ENCODE measurements at regions not wholly inside any gene's neighbourhood (a gene's known extent, or its start where the extent isn't known, plus 50 kb on each side); places are given as distances from the start of the nearest gene placed in this dataset.

DNA sequence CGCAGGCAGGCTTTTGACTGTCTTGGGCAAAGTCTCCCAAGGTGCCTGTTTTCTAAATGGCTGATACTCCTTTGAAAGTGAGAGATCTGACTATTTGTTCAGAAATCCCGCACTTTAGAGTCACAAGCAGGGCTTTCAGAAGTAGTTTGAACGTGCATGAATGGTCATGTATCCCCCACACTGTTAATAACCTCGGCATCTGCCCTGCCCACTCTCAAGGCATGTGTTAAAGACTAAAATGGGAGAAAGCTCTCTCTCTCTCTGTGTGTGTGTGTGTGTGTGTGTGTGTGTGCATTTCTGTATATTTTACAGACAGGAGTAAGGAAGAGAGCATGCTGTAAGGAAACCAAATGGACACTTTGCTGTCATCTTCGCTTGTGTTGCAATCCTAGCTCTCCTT lies 163.7 kb downstream of the MAF start:
- H3K27ac ChIP-seq (ENCODE audit: low read depth, low read length): no peak overlapping the region
- no peaks in the 10 kb centered on the region for H3K4me1 ChIP-seq (ENCODE audit: insufficient read depth, low read length)
- H3K27me3 Mint-ChIP-seq: peaks cover 1 to 8% of the 10 kb centered on the region in 2 donors
- no peaks in the 10 kb centered on the region for H3K9me3 ChIP-seq (ENCODE audit: low read length)
- no peak overlapping the region for H3K4me3 Mint-ChIP-seq
- no peak overlapping the region for H3K27ac Mint-ChIP-seq
- no peak for DNase-seq
- H3K36me3 ChIP-seq (ENCODE audit: insufficient read depth, low read length): no peaks in the 10 kb centered on the region
- no peak overlapping the region for H3K4me3 ChIP-seq (ENCODE audit: low read length)
- POLR2A ChIA-PET: interaction anchor here (0.6 kb wide), 1 partner anchor 71 kb away, joined by 3 read pairs; no protein-coding TSS in a partner anchor
- H3K36me3 Mint-ChIP-seq: peaks cover 0 to 2% (median 0%) of the 10 kb centered on the region in 3 donors
- H3K4me1 Mint-ChIP-seq: no peaks in the 10 kb centered on the region
- H3K9me3 Mint-ChIP-seq: no peaks in the 10 kb centered on the region
- no peaks in the 10 kb centered on the region for H3K27me3 ChIP-seq (ENCODE audit: insufficient read depth, low read length, poor library complexity, severe bottlenecking)
- CTCF ChIA-PET: interaction anchor here (1.5 kb wide), 1 partner anchor 11 kb away, joined by 5 read pairs; no protein-coding TSS in a partner anchor

DNA sequence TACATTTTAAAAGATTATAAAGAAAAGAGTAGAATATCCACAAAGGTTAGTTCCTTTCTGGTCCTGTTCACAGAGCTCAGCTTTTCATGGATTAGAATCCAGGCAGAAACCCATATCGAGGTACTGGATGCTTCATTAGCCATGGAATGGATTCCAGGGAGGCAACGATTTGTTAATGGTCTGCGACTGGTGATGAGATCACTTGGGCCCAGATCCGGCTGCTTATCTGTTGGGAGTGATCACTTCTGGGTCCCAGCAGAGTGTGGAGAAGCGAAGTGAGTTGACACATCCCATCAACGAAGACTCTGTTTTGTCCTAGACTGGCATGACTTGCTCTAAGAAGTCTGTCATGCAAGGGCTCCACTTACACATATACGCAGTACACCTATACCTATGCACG lies 165.8 kb downstream of the MAF start:
- H3K4me3 ChIP-seq (ENCODE audit: low read length): no peak overlapping the region
- Mint-ChIP-seq H3K4me3 (no peak overlapping the region), H3K27ac (no peak overlapping the region), H3K9me3 (no peaks in the 10 kb centered on the region), H3K36me3 (peaks cover 0 to 2% (median 0%) of the 10 kb centered on the region in 3 donors), H3K27me3 (peaks cover 1 to 3% of the 10 kb centered on the region in 2 donors), H3K4me1 (no peaks in the 10 kb centered on the region)
- CTCF ChIA-PET: no interaction called here
- no peaks in the 10 kb centered on the region for H3K4me1 ChIP-seq (ENCODE audit: insufficient read depth, low read length)
- DNase-seq: no peak
- no peak overlapping the region for H3K27ac ChIP-seq (ENCODE audit: low read depth, low read length)
- POLR2A ChIA-PET: no interaction called here
- H3K9me3 ChIP-seq (ENCODE audit: low read length): no peaks in the 10 kb centered on the region
- H3K27me3 ChIP-seq (ENCODE audit: insufficient read depth, low read length, poor library complexity, severe bottlenecking): no peaks in the 10 kb centered on the region
- H3K36me3 ChIP-seq (ENCODE audit: insufficient read depth, low read length): no peaks in the 10 kb centered on the region

DNA sequence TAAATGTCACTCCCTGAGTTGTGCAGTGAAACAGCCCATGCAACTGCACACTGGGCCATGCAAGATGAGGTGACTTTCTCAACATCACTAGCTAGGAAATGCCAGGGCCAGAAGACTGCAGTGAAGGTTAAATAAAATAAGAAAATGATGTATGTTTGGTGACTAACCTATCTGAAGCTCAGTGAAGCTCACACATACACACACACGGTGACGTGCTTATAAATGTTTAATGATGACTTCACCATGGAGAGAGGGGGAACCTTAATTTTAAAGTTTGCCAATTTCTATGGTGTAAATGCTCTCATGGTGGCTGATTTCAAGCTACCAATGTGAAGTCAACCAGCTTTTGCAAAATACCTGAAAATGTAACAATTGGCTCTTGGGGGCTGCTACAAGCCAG lies 166.4 kb downstream of the MAF start:
- no peak overlapping the region for H3K27ac Mint-ChIP-seq
- Histone ChIP-seq H3K27me3 (ENCODE audit: insufficient read depth, low read length, poor library complexity, severe bottlenecking) (no peaks in the 10 kb centered on the region), H3K9me3 (ENCODE audit: low read length) (no peaks in the 10 kb centered on the region), H3K4me1 (ENCODE audit: insufficient read depth, low read length) (no peaks in the 10 kb centered on the region), H3K27ac (ENCODE audit: low read depth, low read length) (no peak overlapping the region), H3K4me3 (ENCODE audit: low read length) (no peak overlapping the region), H3K36me3 (ENCODE audit: insufficient read depth, low read length) (no peaks in the 10 kb centered on the region)
- H3K9me3 Mint-ChIP-seq: no peaks in the 10 kb centered on the region
- H3K4me1 Mint-ChIP-seq: no peaks in the 10 kb centered on the region
- no peaks in the 10 kb centered on the region for H3K27me3 Mint-ChIP-seq
- POLR2A ChIA-PET: interaction anchor here (0.6 kb wide), 1 partner anchor 360 kb away, joined by 7 read pairs; no protein-coding TSS in a partner anchor
- CTCF ChIA-PET: no interaction called here
- no peak overlapping the region for H3K4me3 Mint-ChIP-seq
- no peak for DNase-seq
- peaks cover 0 to 2% (median 0%) of the 10 kb centered on the region in 3 donors for H3K36me3 Mint-ChIP-seq

DNA sequence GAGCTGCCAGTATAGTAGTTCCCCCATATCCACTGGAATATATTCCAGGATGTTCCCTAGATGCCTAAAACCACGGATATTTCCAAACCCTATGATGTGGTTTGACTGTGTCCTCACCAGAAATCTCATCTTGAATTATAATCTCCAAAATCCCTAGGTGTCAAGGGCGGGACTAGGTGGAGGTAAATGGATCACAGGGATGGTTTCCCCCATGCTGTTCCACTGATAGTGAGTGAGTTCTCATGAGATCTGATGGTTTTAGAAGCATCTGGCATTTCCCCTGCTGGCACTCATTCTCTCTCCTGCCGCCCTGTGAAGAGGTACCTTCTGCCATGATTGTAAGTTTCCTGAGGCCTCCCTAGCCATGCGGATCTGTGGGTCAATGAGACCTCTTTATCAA lies 168.6 kb downstream of the MAF start:
- Histone ChIP-seq H3K27me3 (ENCODE audit: insufficient read depth, low read length, poor library complexity, severe bottlenecking) (no peaks in the 10 kb centered on the region), H3K27ac (ENCODE audit: low read depth, low read length) (no peak overlapping the region), H3K4me3 (ENCODE audit: low read length) (no peak overlapping the region), H3K4me1 (ENCODE audit: insufficient read depth, low read length) (no peaks in the 10 kb centered on the region), H3K36me3 (ENCODE audit: insufficient read depth, low read length) (no peaks in the 10 kb centered on the region), H3K9me3 (ENCODE audit: low read length) (no peaks in the 10 kb centered on the region)
- no peak for DNase-seq
- Mint-ChIP-seq H3K4me3 (no peak overlapping the region), H3K4me1 (no peaks in the 10 kb centered on the region), H3K27me3 (peaks cover 0 to 3% of the 10 kb centered on the region in 2 donors), H3K36me3 (peaks cover 0 to 2% (median 0%) of the 10 kb centered on the region in 3 donors), H3K9me3 (no peaks in the 10 kb centered on the region), H3K27ac (no peak overlapping the region)
- ChIA-PET CTCF (no interaction called here), POLR2A (no interaction called here)

DNA sequence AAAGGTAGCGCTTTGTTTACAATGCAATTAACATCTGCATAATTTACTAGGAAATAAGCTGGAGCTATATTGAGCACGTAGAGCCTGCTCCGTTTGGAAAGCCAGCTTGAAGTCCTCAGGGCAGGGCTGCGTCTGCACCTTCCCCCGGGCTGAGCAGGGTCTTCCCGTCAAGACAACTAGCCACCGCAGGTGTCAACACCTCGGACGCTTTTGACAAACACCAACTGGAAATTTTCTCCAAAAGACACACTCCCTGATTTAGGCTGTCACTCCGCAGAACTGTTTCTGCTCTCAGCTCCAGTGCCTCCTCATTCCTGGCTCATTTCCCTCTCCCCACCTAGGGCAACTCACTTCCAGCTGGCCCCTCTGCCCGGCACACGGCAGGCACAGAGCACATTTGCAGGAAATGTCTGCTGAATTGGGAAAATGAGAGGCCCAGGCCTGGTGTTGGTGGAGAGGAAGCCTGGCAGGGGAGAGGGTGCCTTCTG lies 170.3 kb downstream of the MAF start:
- Mint-ChIP-seq H3K27me3 (peaks cover 0 to 9% of the 10 kb centered on the region in 2 donors), H3K36me3 (peaks cover 0 to 2% (median 0%) of the 10 kb centered on the region in 3 donors)
- POLR2A ChIA-PET: no interaction called here

DNA sequence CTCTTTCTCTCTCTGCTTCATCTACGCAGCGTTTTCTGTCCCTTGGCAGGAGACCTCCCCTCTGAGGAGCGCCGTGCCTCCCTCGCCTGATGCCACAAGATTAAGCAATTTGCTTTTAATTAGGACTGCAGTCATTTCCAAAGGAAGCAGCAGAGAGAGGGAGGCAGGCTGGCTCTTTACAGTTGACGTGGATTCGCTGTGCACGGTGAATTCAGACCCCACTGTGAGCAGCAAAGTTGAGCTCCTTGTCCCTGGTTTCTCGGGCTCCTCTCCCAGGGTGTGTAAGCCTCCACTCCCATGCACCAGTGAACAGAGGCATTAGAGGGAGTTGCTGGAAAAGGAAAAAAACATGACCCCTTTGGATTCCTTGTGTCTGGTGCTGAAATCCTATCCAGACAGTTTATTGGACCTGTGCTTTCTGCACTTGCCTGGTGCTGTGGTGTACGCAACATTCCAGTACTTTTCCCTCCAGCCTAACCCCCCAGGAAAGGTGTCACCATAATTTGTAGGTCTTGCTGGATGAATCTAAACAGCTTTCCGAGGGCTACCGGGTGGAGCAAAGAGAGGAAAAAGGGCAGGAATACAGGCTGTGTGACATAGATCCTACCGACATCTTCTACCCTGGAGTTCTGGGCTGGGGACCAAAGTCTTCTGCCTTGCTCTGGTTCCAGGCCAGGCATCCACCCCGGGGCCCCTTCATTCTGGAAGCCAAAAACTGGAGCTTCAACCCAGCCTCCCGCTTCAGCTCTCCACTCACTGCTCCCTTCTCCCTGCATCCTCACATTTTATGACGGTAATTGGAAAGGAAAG lies 171.0 kb downstream of the MAF start:
- Mint-ChIP-seq H3K4me1 (no peaks in the 10 kb centered on the region), H3K4me3 (no peak overlapping the region), H3K9me3 (no peaks in the 10 kb centered on the region), H3K36me3 (peaks cover 0 to 2% (median 0%) of the 10 kb centered on the region in 3 donors), H3K27me3 (peaks cover 0 to 9% of the 10 kb centered on the region in 2 donors), H3K27ac (no peak overlapping the region)
- Histone ChIP-seq H3K9me3 (ENCODE audit: low read length) (no peaks in the 10 kb centered on the region), H3K4me3 (ENCODE audit: low read length) (no peak overlapping the region), H3K27me3 (ENCODE audit: insufficient read depth, low read length, poor library complexity, severe bottlenecking) (no peaks in the 10 kb centered on the region), H3K4me1 (ENCODE audit: insufficient read depth, low read length) (no peaks in the 10 kb centered on the region), H3K27ac (ENCODE audit: low read depth, low read length) (no peak overlapping the region), H3K36me3 (ENCODE audit: insufficient read depth, low read length) (no peaks in the 10 kb centered on the region)
- CTCF ChIA-PET: no interaction called here
- POLR2A ChIA-PET: no interaction called here
- no peak for DNase-seq

More for the DNA sequence above, 170.3 kb downstream of the MAF start:
- H3K27ac Mint-ChIP-seq: no peak overlapping the region
- no peaks in the 10 kb centered on the region for H3K4me1 Mint-ChIP-seq
- no peak overlapping the region for H3K4me3 ChIP-seq (ENCODE audit: low read length)
- no peaks in the 10 kb centered on the region for H3K4me1 ChIP-seq (ENCODE audit: insufficient read depth, low read length)
- H3K9me3 Mint-ChIP-seq: no peaks in the 10 kb centered on the region
- H3K36me3 ChIP-seq (ENCODE audit: insufficient read depth, low read length): no peaks in the 10 kb centered on the region
- H3K27ac ChIP-seq (ENCODE audit: low read depth, low read length): no peak overlapping the region
- H3K4me3 Mint-ChIP-seq: no peak overlapping the region
- CTCF ChIA-PET: no interaction called here
- no peaks in the 10 kb centered on the region for H3K27me3 ChIP-seq (ENCODE audit: insufficient read depth, low read length, poor library complexity, severe bottlenecking)
- DNase-seq: no peak
- no peaks in the 10 kb centered on the region for H3K9me3 ChIP-seq (ENCODE audit: low read length)

DNA sequence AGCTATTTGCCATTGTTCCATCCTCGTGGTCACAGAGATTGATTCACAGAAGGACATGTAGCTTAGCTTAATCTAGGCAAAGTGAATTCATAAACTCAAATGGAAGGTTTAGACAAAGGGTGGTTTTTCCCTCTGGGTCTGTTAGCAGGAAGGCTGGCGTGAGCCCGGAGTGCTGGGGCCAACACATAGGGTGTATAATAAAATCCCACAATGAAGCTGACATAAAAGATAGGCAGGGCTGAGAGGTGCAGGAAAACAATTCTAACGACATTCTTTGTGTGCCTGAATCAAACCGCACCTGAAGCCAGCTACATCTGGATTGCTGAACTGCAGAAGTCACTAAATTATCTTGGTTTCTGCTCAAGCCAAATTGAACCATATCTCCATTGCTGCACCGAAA lies 173.9 kb downstream of the MAF start:
- Mint-ChIP-seq H3K4me1 (no peaks in the 10 kb centered on the region), H3K36me3 (no peaks in the 10 kb centered on the region), H3K27ac (no peak overlapping the region), H3K4me3 (no peak overlapping the region), H3K27me3 (peaks cover 0 to 9% of the 10 kb centered on the region in 2 donors), H3K9me3 (no peaks in the 10 kb centered on the region)
- Histone ChIP-seq H3K27ac (ENCODE audit: low read depth, low read length) (no peak overlapping the region), H3K9me3 (ENCODE audit: low read length) (no peaks in the 10 kb centered on the region), H3K4me3 (ENCODE audit: low read length) (no peak overlapping the region), H3K36me3 (ENCODE audit: insufficient read depth, low read length) (no peaks in the 10 kb centered on the region), H3K27me3 (ENCODE audit: insufficient read depth, low read length, poor library complexity, severe bottlenecking) (no peaks in the 10 kb centered on the region), H3K4me1 (ENCODE audit: insufficient read depth, low read length) (no peaks in the 10 kb centered on the region)
- ChIA-PET CTCF (interaction anchor here (0.8 to 1.6 kb wide), 3 partner anchors 11 to 152 kb away, joined by 3 to 5 read pairs (median 3); no protein-coding TSS in a partner anchor), POLR2A (no interaction called here)
- no peak for DNase-seq

DNA sequence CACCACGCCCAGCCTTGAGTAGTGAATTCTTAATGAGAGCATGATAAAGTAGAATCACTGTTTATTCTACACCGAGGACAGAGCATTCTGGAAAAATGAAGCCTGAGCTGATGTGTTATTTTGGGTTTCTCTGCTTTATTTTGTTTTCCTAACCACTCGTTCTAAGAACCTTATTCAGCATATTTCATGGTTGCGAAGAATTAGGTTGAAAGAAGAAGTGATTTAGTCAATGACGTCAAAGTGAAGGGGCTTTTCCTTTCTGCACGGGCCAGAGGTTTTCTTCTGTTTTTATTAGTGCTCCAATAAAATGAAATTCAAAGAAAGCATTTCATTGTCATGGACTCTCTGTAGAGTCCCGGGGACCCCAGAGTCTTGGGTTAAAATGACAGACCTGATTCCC lies 178.5 kb downstream of the MAF start:
- H3K4me1 ChIP-seq (ENCODE audit: insufficient read depth, low read length): peaks cover 3% of the 10 kb centered on the region
- peak overlapping the region in 1 of 8 donors; percentile 89 for H3K27ac Mint-ChIP-seq
- ChIA-PET POLR2A (no interaction called here), CTCF (no interaction called here)
- H3K27ac ChIP-seq (ENCODE audit: low read depth, low read length): no peak overlapping the region
- peaks cover 0 to 5% of the 10 kb centered on the region in 2 donors for H3K27me3 Mint-ChIP-seq
- H3K27me3 ChIP-seq (ENCODE audit: insufficient read depth, low read length, poor library complexity, severe bottlenecking): no peaks in the 10 kb centered on the region
- no peak overlapping the region for H3K4me3 Mint-ChIP-seq
- H3K9me3 Mint-ChIP-seq: no peaks in the 10 kb centered on the region
- H3K36me3 ChIP-seq (ENCODE audit: insufficient read depth, low read length): no peaks in the 10 kb centered on the region
- peaks cover 6 to 9% (median 8%) of the 10 kb centered on the region in 3 donors for H3K4me1 Mint-ChIP-seq
- no peak overlapping the region for H3K4me3 ChIP-seq (ENCODE audit: low read length)
- no peaks in the 10 kb centered on the region for H3K36me3 Mint-ChIP-seq
- DNase-seq: no peak
- no peaks in the 10 kb centered on the region for H3K9me3 ChIP-seq (ENCODE audit: low read length)
